ENCODE measurements at regions not wholly inside any gene's neighbourhood (a gene's known extent, or its start where the extent isn't known, plus 50 kb on each side); places are given as distances from the start of the nearest gene placed in this dataset.

GRCh38 chr18:41540237-41540871 lies 414.7 kb upstream of the PIK3C3 start:
- TF ChIP-seq POLR2A (IDR thresholded peaks at IDR 0.05) (no peak), CTCF (IDR thresholded peaks at IDR 0.05) (no peak)
